ENCODE measurements at regions not wholly inside any gene's neighbourhood (a gene's known extent, or its start where the extent isn't known, plus 50 kb on each side); places are given as distances from the start of the nearest gene placed in this dataset.

DNA sequence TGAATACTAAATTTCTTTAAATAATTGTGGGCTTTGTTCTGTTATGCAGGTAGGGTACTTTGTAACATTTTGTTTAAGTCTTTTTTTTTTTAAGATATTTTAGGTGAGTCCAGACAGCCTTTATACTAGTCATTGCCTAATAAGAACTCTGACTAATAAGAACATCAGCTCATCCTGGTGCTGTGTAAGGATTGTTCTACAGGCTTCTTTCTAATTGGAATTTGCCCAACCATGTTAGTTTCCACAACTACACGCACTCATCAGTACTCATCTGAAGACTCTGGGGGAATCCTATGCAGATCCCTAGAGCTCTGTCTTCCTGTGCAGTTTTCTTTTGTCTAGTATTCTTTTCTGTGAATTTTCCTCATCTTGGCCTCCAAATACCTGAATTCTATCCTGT is 741.8 kb downstream of the IGSF11 start:
- WGBS (ENCODE audit: extremely low coverage, insufficient coverage, low lambda C conversion rate), result no CpG with 5 or more reads among the region's 1 CpG
- Histone ChIP-seq H2BK15ac (replicated peaks; ENCODE audit: low read depth) (no peak overlapping the region), H2BK5ac (ENCODE audit: low read length) (no peak overlapping the region), H4K5ac (ENCODE audit: low read length) (no peak overlapping the region), H3K9ac (ENCODE audit: low read length) (no peak overlapping the region), H3K27me3 (ENCODE audit: insufficient read depth, low read length, poor library complexity) (no peaks in the 10 kb centered on the region), H3K4me1 (ENCODE audit: control insufficient read depth, low read depth, low read length) (no peaks in the 10 kb centered on the region), H2BK120ac (ENCODE audit: low read depth, low read length) (no peak overlapping the region), H3K23ac (ENCODE audit: low read length) (no peak overlapping the region), H3K79me2 (ENCODE audit: control insufficient read depth, insufficient read depth, low read length) (no peaks in the 10 kb centered on the region), H3K4me2 (ENCODE audit: low read length) (no peak overlapping the region), H3K36me3 (ENCODE audit: control insufficient read depth, insufficient read depth, low read length) (no peaks in the 10 kb centered on the region), H3K27ac (ENCODE audit: low read depth, low read length) (no peak overlapping the region), H3K79me1 (ENCODE audit: low read length) (no peaks in the 10 kb centered on the region), H3K56ac (ENCODE audit: low read length) (no peak overlapping the region), H4K8ac (ENCODE audit: low read depth, low read length) (no peak overlapping the region), H3K4me3 (ENCODE audit: low read length) (no peak overlapping the region), H3K18ac (ENCODE audit: low read length) (no peak overlapping the region), H3K4ac (ENCODE audit: low read depth, low read length) (no peak overlapping the region), H2AK5ac (ENCODE audit: low read length) (no peak overlapping the region)
- DNase-seq, result no peak

DNA sequence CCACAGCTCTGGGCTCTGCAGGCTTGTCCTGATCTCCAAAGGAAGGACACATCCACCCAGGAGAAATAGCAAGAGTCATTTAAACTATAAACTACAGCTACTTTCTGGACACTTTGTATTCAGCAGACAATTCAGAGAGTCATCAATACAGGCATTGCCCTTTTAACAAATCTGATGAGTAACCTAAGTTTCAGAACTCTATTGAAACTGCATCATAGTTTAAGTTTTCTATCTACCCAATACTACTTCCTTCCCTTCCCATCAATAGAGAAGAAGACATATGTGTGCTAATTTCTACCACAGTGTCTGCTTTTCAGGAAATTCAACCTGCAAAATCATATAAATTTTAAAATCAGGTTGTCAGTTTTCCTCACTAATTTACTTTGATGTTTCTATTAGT is 736.5 kb downstream of the IGSF11 start:
- no peaks in the 10 kb centered on the region for H3K79me2 ChIP-seq (ENCODE audit: control insufficient read depth, insufficient read depth, low read length)
- H3K36me3 ChIP-seq (ENCODE audit: control insufficient read depth, insufficient read depth, low read length), result no peaks in the 10 kb centered on the region
- H2BK15ac ChIP-seq (replicated peaks; ENCODE audit: low read depth), result no peak overlapping the region
- no peak overlapping the region for H4K5ac ChIP-seq (ENCODE audit: low read length)
- H3K79me1 ChIP-seq (ENCODE audit: low read length), result no peaks in the 10 kb centered on the region
- DNase-seq, result no peak
- no peak overlapping the region for H3K9ac ChIP-seq (ENCODE audit: low read length)
- H2BK5ac ChIP-seq (ENCODE audit: low read length), result no peak overlapping the region
- H3K4ac ChIP-seq (ENCODE audit: low read depth, low read length), result no peak overlapping the region
- H2BK120ac ChIP-seq (ENCODE audit: low read depth, low read length), result no peak overlapping the region
- H3K23ac ChIP-seq (ENCODE audit: low read length), result no peak overlapping the region
- H3K4me2 ChIP-seq (ENCODE audit: low read length), result no peak overlapping the region
- no peak overlapping the region for H2AK5ac ChIP-seq (ENCODE audit: low read length)
- no peak overlapping the region for H3K18ac ChIP-seq (ENCODE audit: low read length)
- no peaks in the 10 kb centered on the region for H3K27me3 ChIP-seq (ENCODE audit: insufficient read depth, low read length, poor library complexity)
- H4K8ac ChIP-seq (ENCODE audit: low read depth, low read length), result no peak overlapping the region
- no peak overlapping the region for H3K4me3 ChIP-seq (ENCODE audit: low read length)
- no peaks in the 10 kb centered on the region for H3K4me1 ChIP-seq (ENCODE audit: control insufficient read depth, low read depth, low read length)
- H3K56ac ChIP-seq (ENCODE audit: low read length), result no peak overlapping the region
- H3K27ac ChIP-seq (ENCODE audit: low read depth, low read length), result no peak overlapping the region

DNA sequence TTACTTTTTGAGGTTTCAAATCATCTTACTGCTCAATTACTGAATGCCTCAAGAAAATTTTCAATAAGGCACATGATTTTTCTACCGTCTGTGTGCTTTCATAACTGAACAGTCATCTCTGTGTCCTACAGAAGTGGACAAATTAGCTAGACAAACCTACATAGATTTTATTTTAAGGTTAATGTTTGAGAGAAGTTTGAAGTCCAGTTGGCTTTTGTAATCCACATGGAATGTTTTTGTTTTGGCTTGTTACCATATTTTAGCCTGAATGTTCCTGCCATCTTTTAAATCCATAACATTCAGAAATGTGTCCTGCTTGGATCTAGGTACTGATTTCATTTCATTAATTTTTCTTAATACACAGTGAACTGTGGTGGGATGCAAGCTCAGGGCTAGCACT is 730.1 kb downstream of the IGSF11 start:
- no peak overlapping the region for H3K18ac ChIP-seq (ENCODE audit: low read length)
- no peak overlapping the region for H3K4me3 ChIP-seq (ENCODE audit: low read length)
- no peak for DNase-seq
- H2BK15ac ChIP-seq (replicated peaks; ENCODE audit: low read depth), result no peak overlapping the region
- H3K23ac ChIP-seq (ENCODE audit: low read length), result no peak overlapping the region
- H3K9ac ChIP-seq (ENCODE audit: low read length), result no peak overlapping the region
- H3K79me1 ChIP-seq (ENCODE audit: low read length), result no peaks in the 10 kb centered on the region
- H3K36me3 ChIP-seq (ENCODE audit: control insufficient read depth, insufficient read depth, low read length), result no peaks in the 10 kb centered on the region
- no peak overlapping the region for H2BK120ac ChIP-seq (ENCODE audit: low read depth, low read length)
- H3K79me2 ChIP-seq (ENCODE audit: control insufficient read depth, insufficient read depth, low read length), result no peaks in the 10 kb centered on the region
- H3K27me3 ChIP-seq (ENCODE audit: insufficient read depth, low read length, poor library complexity), result no peaks in the 10 kb centered on the region
- no peak overlapping the region for H4K8ac ChIP-seq (ENCODE audit: low read depth, low read length)
- H2AK5ac ChIP-seq (ENCODE audit: low read length), result no peak overlapping the region
- no peak overlapping the region for H3K4me2 ChIP-seq (ENCODE audit: low read length)
- no peak overlapping the region for H3K4ac ChIP-seq (ENCODE audit: low read depth, low read length)
- no peaks in the 10 kb centered on the region for H3K4me1 ChIP-seq (ENCODE audit: control insufficient read depth, low read depth, low read length)
- no peak overlapping the region for H2BK5ac ChIP-seq (ENCODE audit: low read length)
- no peak overlapping the region for H3K27ac ChIP-seq (ENCODE audit: low read depth, low read length)
- no peak overlapping the region for H3K56ac ChIP-seq (ENCODE audit: low read length)
- WGBS (ENCODE audit: extremely low coverage, insufficient coverage, low lambda C conversion rate), result no CpG with 5 or more reads among the region's 1 CpG
- no peak overlapping the region for H4K5ac ChIP-seq (ENCODE audit: low read length)

DNA sequence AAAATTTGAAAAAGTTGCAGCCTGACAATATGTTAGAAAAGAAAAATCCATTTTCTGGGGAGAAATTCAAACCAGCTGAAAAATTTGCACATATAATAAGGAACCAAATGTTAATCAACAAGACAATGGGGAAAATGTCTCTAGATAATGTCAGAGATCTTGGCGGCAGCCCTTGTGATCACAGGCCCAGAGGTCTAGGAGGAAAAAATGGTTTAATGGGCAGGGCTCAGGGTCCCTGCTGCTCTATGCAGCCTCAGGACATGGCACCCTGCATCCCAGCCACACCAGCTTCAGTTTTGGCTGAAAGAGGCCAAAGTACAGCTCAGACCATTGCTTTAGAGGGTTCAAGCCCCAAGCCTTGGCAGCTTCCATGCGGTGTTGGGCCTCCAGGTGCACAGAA is 701.9 kb downstream of the IGSF11 start:
- Histone ChIP-seq H3K56ac (ENCODE audit: low read length) (no peak overlapping the region), H4K8ac (ENCODE audit: low read depth, low read length) (no peak overlapping the region), H3K9ac (ENCODE audit: low read length) (no peak overlapping the region), H3K4ac (ENCODE audit: low read depth, low read length) (no peak overlapping the region), H2BK120ac (ENCODE audit: low read depth, low read length) (no peak overlapping the region), H3K23ac (ENCODE audit: low read length) (no peak overlapping the region), H3K4me1 (ENCODE audit: control insufficient read depth, low read depth, low read length) (no peaks in the 10 kb centered on the region), H3K79me1 (ENCODE audit: low read length) (no peaks in the 10 kb centered on the region), H3K36me3 (ENCODE audit: control insufficient read depth, insufficient read depth, low read length) (no peaks in the 10 kb centered on the region), H2BK15ac (replicated peaks; ENCODE audit: low read depth) (no peak overlapping the region), H4K5ac (ENCODE audit: low read length) (no peak overlapping the region), H3K4me3 (ENCODE audit: low read length) (no peak overlapping the region), H2AK5ac (ENCODE audit: low read length) (no peak overlapping the region), H3K79me2 (ENCODE audit: control insufficient read depth, insufficient read depth, low read length) (no peaks in the 10 kb centered on the region), H3K4me2 (ENCODE audit: low read length) (no peak overlapping the region), H3K27ac (ENCODE audit: low read depth, low read length) (no peak overlapping the region), H3K18ac (ENCODE audit: low read length) (no peak overlapping the region), H2BK5ac (ENCODE audit: low read length) (no peak overlapping the region), H3K27me3 (ENCODE audit: insufficient read depth, low read length, poor library complexity) (no peaks in the 10 kb centered on the region)
- DNase-seq, result no peak
- WGBS (ENCODE audit: extremely low coverage, insufficient coverage, low lambda C conversion rate), result no CpG with 5 or more reads among the region's 2 CpGs

DNA sequence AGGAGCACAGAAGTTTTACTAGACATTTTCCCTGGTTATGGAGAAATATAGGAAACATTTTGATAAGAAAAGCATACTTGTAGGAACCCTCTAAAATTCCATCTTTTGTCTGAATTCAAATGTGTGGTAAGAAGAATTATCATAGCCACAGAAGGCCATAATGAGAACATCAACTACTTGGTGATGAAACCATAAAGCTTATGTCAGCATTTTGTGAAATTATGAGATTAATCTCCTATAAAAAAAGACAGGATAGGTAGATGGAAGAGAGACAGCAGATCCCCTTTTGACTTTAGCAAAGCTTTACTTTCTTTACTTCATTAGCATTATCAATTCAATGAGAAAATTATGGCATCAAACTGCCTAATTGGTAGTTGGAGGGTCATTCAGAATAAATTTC is 697.0 kb downstream of the IGSF11 start:
- no peaks in the 10 kb centered on the region for H3K36me3 ChIP-seq (ENCODE audit: control insufficient read depth, insufficient read depth, low read length)
- no peaks in the 10 kb centered on the region for H3K4me1 ChIP-seq (ENCODE audit: control insufficient read depth, low read depth, low read length)
- H3K79me2 ChIP-seq (ENCODE audit: control insufficient read depth, insufficient read depth, low read length), result no peaks in the 10 kb centered on the region
- no peak overlapping the region for H3K9ac ChIP-seq (ENCODE audit: low read length)
- H3K18ac ChIP-seq (ENCODE audit: low read length), result no peak overlapping the region
- H3K27ac ChIP-seq (ENCODE audit: low read depth, low read length), result no peak overlapping the region
- H3K4me3 ChIP-seq (ENCODE audit: low read length), result no peak overlapping the region
- H2BK120ac ChIP-seq (ENCODE audit: low read depth, low read length), result no peak overlapping the region
- H3K79me1 ChIP-seq (ENCODE audit: low read length), result no peaks in the 10 kb centered on the region
- no peak overlapping the region for H4K8ac ChIP-seq (ENCODE audit: low read depth, low read length)
- no peak overlapping the region for H3K23ac ChIP-seq (ENCODE audit: low read length)
- no peak overlapping the region for H2AK5ac ChIP-seq (ENCODE audit: low read length)
- H2BK5ac ChIP-seq (ENCODE audit: low read length), result no peak overlapping the region
- no peak for DNase-seq
- no peak overlapping the region for H4K5ac ChIP-seq (ENCODE audit: low read length)
- no peak overlapping the region for H3K56ac ChIP-seq (ENCODE audit: low read length)
- no peaks in the 10 kb centered on the region for H3K27me3 ChIP-seq (ENCODE audit: insufficient read depth, low read length, poor library complexity)
- no peak overlapping the region for H3K4ac ChIP-seq (ENCODE audit: low read depth, low read length)
- no peak overlapping the region for H3K4me2 ChIP-seq (ENCODE audit: low read length)
- no peak overlapping the region for H2BK15ac ChIP-seq (replicated peaks; ENCODE audit: low read depth)

DNA sequence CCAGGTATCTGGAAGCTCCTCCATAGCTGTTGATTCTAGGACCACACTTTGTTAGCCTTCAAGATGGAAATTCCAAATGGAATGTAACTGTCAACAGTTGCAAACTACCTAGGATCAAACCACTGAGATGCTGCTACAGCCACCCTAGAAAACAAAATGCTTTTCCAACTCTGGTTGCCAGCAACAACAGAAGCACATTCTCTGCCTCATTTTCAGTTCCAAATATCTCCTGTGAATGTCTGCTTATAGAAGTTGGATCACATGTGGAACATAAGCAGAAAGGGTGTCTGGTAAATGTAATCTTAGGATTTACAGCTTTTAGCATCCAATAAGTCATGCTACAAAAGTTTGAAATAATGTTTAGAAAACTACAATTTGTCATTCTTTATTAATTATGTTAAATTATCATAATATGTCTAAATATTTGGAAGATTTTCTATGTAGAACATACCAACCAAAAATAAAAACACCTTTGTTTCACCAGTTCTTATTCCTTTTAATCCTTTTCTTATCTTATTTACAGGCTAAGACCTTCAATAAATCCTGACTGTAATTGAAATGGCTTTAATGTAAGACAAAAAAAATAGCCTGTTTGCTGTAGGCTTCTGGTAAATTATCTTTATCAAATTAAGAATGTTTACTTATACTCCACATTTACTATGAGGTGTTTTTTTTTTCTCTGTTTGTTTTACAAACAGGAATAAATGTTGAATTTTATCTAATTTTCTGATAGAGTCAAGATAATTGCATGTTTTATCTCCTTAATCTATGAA is 687.1 kb downstream of the IGSF11 start:
- no peaks in the 10 kb centered on the region for H3K4me1 ChIP-seq (ENCODE audit: control insufficient read depth, low read depth, low read length)
- H3K4ac ChIP-seq (ENCODE audit: low read depth, low read length), result no peak overlapping the region
- DNase-seq, result no peak
- no peak overlapping the region for H3K18ac ChIP-seq (ENCODE audit: low read length)
- no peak overlapping the region for H2BK5ac ChIP-seq (ENCODE audit: low read length)
- H2BK15ac ChIP-seq (replicated peaks; ENCODE audit: low read depth), result no peak overlapping the region
- H3K79me2 ChIP-seq (ENCODE audit: control insufficient read depth, insufficient read depth, low read length), result no peaks in the 10 kb centered on the region
- H4K8ac ChIP-seq (ENCODE audit: low read depth, low read length), result no peak overlapping the region
- H3K36me3 ChIP-seq (ENCODE audit: control insufficient read depth, insufficient read depth, low read length), result no peaks in the 10 kb centered on the region
- H3K79me1 ChIP-seq (ENCODE audit: low read length), result no peaks in the 10 kb centered on the region
- H3K4me2 ChIP-seq (ENCODE audit: low read length), result no peak overlapping the region
- no peaks in the 10 kb centered on the region for H3K27me3 ChIP-seq (ENCODE audit: insufficient read depth, low read length, poor library complexity)
- no peak overlapping the region for H3K9ac ChIP-seq (ENCODE audit: low read length)
- H3K27ac ChIP-seq (ENCODE audit: low read depth, low read length), result no peak overlapping the region
- no peak overlapping the region for H3K4me3 ChIP-seq (ENCODE audit: low read length)
- no peak overlapping the region for H2AK5ac ChIP-seq (ENCODE audit: low read length)
- H2BK120ac ChIP-seq (ENCODE audit: low read depth, low read length), result no peak overlapping the region
- no peak overlapping the region for H4K5ac ChIP-seq (ENCODE audit: low read length)
- H3K23ac ChIP-seq (ENCODE audit: low read length), result no peak overlapping the region
- H3K56ac ChIP-seq (ENCODE audit: low read length), result no peak overlapping the region

All from mesendoderm (in vitro differentiated cells).